A673 (cell line): ENCODE measurements at regions not wholly inside any gene's neighbourhood (a gene's known extent, or its start where the extent isn't known, plus 50 kb on each side); places are given as distances from the start of the nearest gene placed in this dataset.

Experiments
- CTCF ChIP-seq: fragments of 300-800, 200-600 bp; sonication (generic); conservative IDR thresholded peaks from 2 replicates; pipeline ENCODE4 v1.5.1; 2017; ENCODE audit warnings: low read depth, mild to moderate bottlenecking, antibody characterized with exemption, low read length, moderate library complexity, mixed read lengths
- EZH2 ChIP-seq: fragments of 200-600 bp; sonication (generic); IDR thresholded peaks from 2 replicates; pipeline ENCODE4 v1.6.1; 2017; ENCODE audit warnings: borderline replicate concordance, low read depth, mild to moderate bottlenecking, mixed read lengths, antibody characterized with exemption, low read length; ENCODE audit not compliant: poor library complexity, severe bottlenecking

GRCh38 chrX:39983715-39984114 lies 114.0 kb downstream of the BCOR start:
- TF ChIP-seq CTCF (no peak), EZH2 (no peak)
